ENCODE measurements at regions not wholly inside any gene's neighbourhood (a gene's known extent, or its start where the extent isn't known, plus 50 kb on each side); places are given as distances from the start of the nearest gene placed in this dataset.

- TF ChIP-seq, protein P1, sequence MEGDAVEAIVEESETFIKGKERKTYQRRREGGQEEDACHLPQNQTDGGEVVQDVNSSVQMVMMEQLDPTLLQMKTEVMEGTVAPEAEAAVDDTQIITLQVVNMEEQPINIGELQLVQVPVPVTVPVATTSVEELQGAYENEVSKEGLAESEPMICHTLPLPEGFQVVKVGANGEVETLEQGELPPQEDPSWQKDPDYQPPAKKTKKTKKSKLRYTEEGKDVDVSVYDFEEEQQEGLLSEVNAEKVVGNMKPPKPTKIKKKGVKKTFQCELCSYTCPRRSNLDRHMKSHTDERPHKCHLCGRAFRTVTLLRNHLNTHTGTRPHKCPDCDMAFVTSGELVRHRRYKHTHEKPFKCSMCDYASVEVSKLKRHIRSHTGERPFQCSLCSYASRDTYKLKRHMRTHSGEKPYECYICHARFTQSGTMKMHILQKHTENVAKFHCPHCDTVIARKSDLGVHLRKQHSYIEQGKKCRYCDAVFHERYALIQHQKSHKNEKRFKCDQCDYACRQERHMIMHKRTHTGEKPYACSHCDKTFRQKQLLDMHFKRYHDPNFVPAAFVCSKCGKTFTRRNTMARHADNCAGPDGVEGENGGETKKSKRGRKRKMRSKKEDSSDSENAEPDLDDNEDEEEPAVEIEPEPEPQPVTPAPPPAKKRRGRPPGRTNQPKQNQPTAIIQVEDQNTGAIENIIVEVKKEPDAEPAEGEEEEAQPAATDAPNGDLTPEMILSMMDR (IDR thresholded peaks at IDR 0.05) = no peak
- TF ChIP-seq POLR2A (IDR thresholded peaks at IDR 0.05) = no peak
These were observed 187.0 kb upstream of the KCNN2 start for GRCh38 chr5:114174837-114175236.

All from tibial nerve (tissue), 3 donors.